GM12891 (cell line): ENCODE measurements at regions not wholly inside any gene's neighbourhood (a gene's known extent, or its start where the extent isn't known, plus 50 kb on each side); places are given as distances from the start of the nearest gene placed in this dataset.

Experiments used
- PAX5 ChIP-seq: IDR thresholded peaks from 2 replicates; pipeline ENCODE4 v1.6.1; 2011; ENCODE audit warnings: low read length, moderate library complexity, mild to moderate bottlenecking; ENCODE audit not compliant: insufficient read depth, severe bottlenecking
- POLR2A ChIP-seq: IDR thresholded peaks from 2 replicates; pipeline ENCODE4 v1.6.1; 2011; ENCODE audit warnings: low read depth, low read length, control low read depth
- POLR2AphosphoS5 ChIP-seq: IDR thresholded peaks from 2 replicates; pipeline ENCODE4 v1.6.1; 2011; ENCODE audit warnings: low read depth, low read length, control low read depth
- SPI1 ChIP-seq: IDR thresholded peaks from 2 replicates; pipeline ENCODE4 v1.6.1; 2011; ENCODE audit warnings: low read depth, low read length, control low read depth

GRCh38 chr6:145562771-145563615 lies 172.3 kb downstream of the EPM2A start:
- no peak for TF ChIP-seq PAX5
- no peak for TF ChIP-seq SPI1
- TF ChIP-seq POLR2A = no peak
- TF ChIP-seq POLR2AphosphoS5 = no peak
